H1 (cell line): ENCODE measurements at regions not wholly inside any gene's neighbourhood (a gene's known extent, or its start where the extent isn't known, plus 50 kb on each side); places are given as distances from the start of the nearest gene placed in this dataset.

Experiments
- CTCF ChIA-PET: fragments of 300-600 bp; sonication (Branson Sonifier 250); formaldehyde crosslinking; loops from one replicate; lab custom pipeline; 2021; ENCODE audit not compliant: partially characterized antibody; lab: Charles Lee
- POLR2A ChIA-PET: fragments of 300-600 bp; sonication (Branson Sonifier 250); formaldehyde crosslinking; loops from one replicate; lab custom pipeline; 2021; ENCODE audit warnings: inconsistent platforms; ENCODE audit not compliant: partially characterized antibody; lab: Charles Lee
- DNase-seq, 2 experiments: peaks; one replicate each; pipeline versions ENCODE4 v3.0.0 to v3.0.0-alpha.2; 2010 to 2022; ENCODE audit warnings: low spot score in 2 of 2, low read depth in 1 of 2, mixed read lengths in 1 of 2
- FAIRE-seq: peaks from 2 replicates; lab custom pipeline; 2011; peaks lifted over from hg19 to GRCh38; lab: Jason Lieb, UNC
- H2AFZ ChIP-seq: 2 replicates; pipeline ENCODE4 v1.8.1; 2012; ENCODE audit warnings: low read length, inconsistent platforms
- H2AK5ac ChIP-seq: 2 replicates; pipeline ENCODE4 v1.6.1; 2013; ENCODE audit warnings: low read depth, low read length
- H2BK120ac ChIP-seq: replicated peaks from 2 replicates; pipeline ENCODE3; 2013; ENCODE audit warnings: low read depth, low read length, inconsistent platforms
- H2BK12ac ChIP-seq: 2 replicates; pipeline ENCODE4 v1.6.1; 2013; ENCODE audit warnings: low read depth, low read length
- H2BK15ac ChIP-seq: 2 replicates; pipeline ENCODE4 v1.6.1; 2013; ENCODE audit warnings: low read length
- H2BK20ac ChIP-seq: 2 replicates; pipeline ENCODE4 v1.6.1; 2013; ENCODE audit warnings: low read length
- H2BK5ac ChIP-seq: 2 replicates; pipeline ENCODE4 v1.6.1; 2013; ENCODE audit warnings: low read depth, low read length
- H3K14ac ChIP-seq: 2 replicates; pipeline ENCODE4 v1.6.1; 2013; ENCODE audit warnings: inconsistent platforms; ENCODE audit not compliant: insufficient read length
- H3K18ac ChIP-seq: 2 replicates; pipeline ENCODE4 v1.6.1; 2013; ENCODE audit warnings: low read length; ENCODE audit errors: extremely low read depth
- H3K23ac ChIP-seq: 2 replicates; pipeline ENCODE4 v1.6.1; 2013; ENCODE audit warnings: inconsistent platforms; ENCODE audit not compliant: insufficient read length
- H3K23me2 ChIP-seq: 2 replicates; pipeline ENCODE4 v1.6.1; 2013; ENCODE audit warnings: low read depth, low read length
- H3K27ac ChIP-seq: 2 replicates; pipeline ENCODE4 v1.6.1; 2011; ENCODE audit warnings: low read depth, low read length, inconsistent platforms
- H3K27me3 ChIP-seq, 4 experiments: replicated peaks in 1 of 4; 1 replicate in 1 of 4; 2 replicates in 3 of 4; pipeline versions ENCODE4 v1.6.1 to v1.8.1; 2011 to 2013; ENCODE audit warnings: low read length in 3 of 4, mild to moderate bottlenecking in 3 of 4, inconsistent platforms in 2 of 4, mixed read lengths in 2 of 4, moderate library complexity in 1 of 4; ENCODE audit not compliant: control insufficient read depth in 3 of 4, insufficient read depth in 3 of 4; ENCODE audit errors: extremely low read depth in 1 of 4
- H3K36me3 ChIP-seq, 4 experiments: 2 replicates each; pipeline versions ENCODE4 v1.6.1 to v1.8.1; 2011 to 2013; ENCODE audit warnings: mild to moderate bottlenecking in 4 of 4, low read length in 3 of 4, moderate library complexity in 2 of 4, control low read depth in 1 of 4, inconsistent platforms in 1 of 4; ENCODE audit not compliant: insufficient read depth in 4 of 4, control insufficient read depth in 2 of 4
- H3K4ac ChIP-seq: replicated peaks from 2 replicates; pipeline ENCODE3; 2013; ENCODE audit warnings: low read length, low read depth, mixed read lengths, inconsistent platforms; ENCODE audit not compliant: insufficient read length
- H3K4me1 ChIP-seq, 4 experiments: replicated peaks in 1 of 4; 1 replicate in 1 of 4; 2 replicates in 3 of 4; pipeline versions ENCODE4 v1.6.1 to v1.8.1; 2011 to 2013; ENCODE audit warnings: low read length in 3 of 4, inconsistent platforms in 2 of 4, mixed read lengths in 1 of 4; ENCODE audit not compliant: insufficient read depth in 4 of 4, control insufficient read depth in 3 of 4
- H3K4me2 ChIP-seq, 2 experiments: 2 replicates each; pipeline versions ENCODE4 v1.6.1 to v1.8.1; 2011 to 2013; ENCODE audit warnings: low read depth in 2 of 2, low read length in 2 of 2, control low read depth in 1 of 2, inconsistent platforms in 1 of 2, mild to moderate bottlenecking in 1 of 2; ENCODE audit not compliant: insufficient read depth in 1 of 2
- H3K4me3 ChIP-seq, 4 experiments: fragments of 200-600, 300-600 bp in 1 of 4; sonication (generic), shearing (Covaris generic), sonication (Bioruptor Twin) in 1 of 4; 2 replicates each; pipeline versions ENCODE4 v1.5.1 to v1.8.1; 2011 to 2016; ENCODE audit warnings: low read length in 4 of 4, low read depth in 3 of 4, control low read depth in 2 of 4, inconsistent platforms in 2 of 4, mild to moderate bottlenecking in 2 of 4, mixed read lengths in 1 of 4, moderate library complexity in 1 of 4; ENCODE audit not compliant: insufficient read depth in 2 of 4; ENCODE audit errors: extremely low read depth in 1 of 4
- H3K56ac ChIP-seq: replicated peaks from 2 replicates; pipeline ENCODE3; 2013; ENCODE audit warnings: low read depth, mild to moderate bottlenecking, mixed read lengths, low read length, inconsistent platforms; ENCODE audit not compliant: insufficient read length
- H3K79me1 ChIP-seq: 2 replicates; pipeline ENCODE4 v1.6.1; 2013; ENCODE audit warnings: low read depth, low read length, control low read depth
- H3K79me2 ChIP-seq, 2 experiments: 2 replicates each; pipeline versions ENCODE4 v1.6.1 to v1.8.1; 2012 to 2013; ENCODE audit warnings: low read length in 2 of 2, mild to moderate bottlenecking in 2 of 2, inconsistent platforms in 1 of 2; ENCODE audit not compliant: insufficient read depth in 2 of 2, control insufficient read depth in 1 of 2
- H3K9ac ChIP-seq, 4 experiments: replicated peaks in 1 of 4; 1 replicate in 1 of 4; 2 replicates in 3 of 4; pipeline versions ENCODE4 v1.6.1 to v1.8.1; 2011 to 2013; ENCODE audit warnings: low read depth in 3 of 4, low read length in 3 of 4, control low read depth in 2 of 4, mild to moderate bottlenecking in 2 of 4, moderate library complexity in 2 of 4, inconsistent platforms in 1 of 4; ENCODE audit errors: extremely low read depth in 1 of 4
- H3K9me3 ChIP-seq, 2 experiments: 2 replicates each; pipeline versions ENCODE4 v1.6.1 to v1.8.1; 2012 to 2013; ENCODE audit warnings: mild to moderate bottlenecking in 2 of 2, moderate library complexity in 2 of 2, control low read depth in 1 of 2, inconsistent platforms in 1 of 2, low read depth in 1 of 2, low read length in 1 of 2, mixed read lengths in 1 of 2; ENCODE audit not compliant: insufficient read depth in 2 of 2
- H4K20me1 ChIP-seq, 2 experiments: replicated peaks in 1 of 2; 2 replicates each; pipeline versions ENCODE3 to v1.8.1; 2011 to 2013; ENCODE audit warnings: inconsistent platforms in 2 of 2, low read length in 2 of 2, mild to moderate bottlenecking in 1 of 2; ENCODE audit not compliant: insufficient read depth in 2 of 2, control insufficient read depth in 1 of 2
- H4K5ac ChIP-seq: 2 replicates; pipeline ENCODE4 v1.6.1; 2013; ENCODE audit warnings: low read length, low read depth, mixed read lengths, inconsistent platforms; ENCODE audit not compliant: insufficient read length
- H4K8ac ChIP-seq: 2 replicates; pipeline ENCODE4 v1.8.0; 2013; ENCODE audit warnings: mild to moderate bottlenecking, moderate library complexity, low read length, inconsistent platforms; ENCODE audit not compliant: insufficient read depth; ENCODE audit errors: extremely low read depth
- H4K91ac ChIP-seq: replicated peaks from 2 replicates; pipeline ENCODE3; 2013; ENCODE audit warnings: low read length, mixed read lengths, inconsistent platforms; ENCODE audit not compliant: insufficient read length
- ATF3 ChIP-seq: IDR thresholded peaks from 2 replicates; pipeline ENCODE4 v1.6.1; 2011; ENCODE audit warnings: low read depth, mild to moderate bottlenecking, low read length; ENCODE audit not compliant: insufficient read depth
- BACH1 ChIP-seq: IDR thresholded peaks from 2 replicates; pipeline ENCODE4 v1.6.1; 2012; ENCODE audit warnings: low read length, improper control_type of control experiment
- CREB1 ChIP-seq: IDR thresholded peaks from 2 replicates; pipeline ENCODE4 v1.6.1; 2012; ENCODE audit warnings: inconsistent platforms
- KDM4A ChIP-seq: IDR thresholded peaks from one replicate; pipeline ENCODE4 v1.7.1; 2012; ENCODE audit warnings: low read depth, mild to moderate bottlenecking, moderate library complexity, low read length, inconsistent platforms; ENCODE audit not compliant: severe bottlenecking
- PHF8 ChIP-seq: fragments of 200-600 bp; sonication (generic); conservative IDR thresholded peaks from 2 replicates; pipeline ENCODE4 v1.7.1; 2012; ENCODE audit warnings: low read depth, mild to moderate bottlenecking, inconsistent platforms, low read length, moderate library complexity
- SIN3A ChIP-seq, 2 experiments: IDR thresholded peaks in 1 of 2; conservative IDR thresholded peaks in 1 of 2; 2 replicates each; pipeline ENCODE4 v1.6.1; 2011 to 2012; ENCODE audit warnings: low read length in 2 of 2, improper control_type of control experiment in 1 of 2, low read depth in 1 of 2, mild to moderate bottlenecking in 1 of 2
- SIX5 ChIP-seq: IDR thresholded peaks from 2 replicates; pipeline ENCODE4 v1.6.1; 2011; ENCODE audit warnings: mild to moderate bottlenecking, low read depth, low read length
- SP1 ChIP-seq: IDR thresholded peaks from 2 replicates; pipeline ENCODE4 v1.6.1; 2011; ENCODE audit warnings: low read depth, low read length
- SUZ12 ChIP-seq: fragments of 200-600 bp; sonication (generic); IDR thresholded peaks from 2 replicates; pipeline ENCODE4 v1.6.1; 2012; ENCODE audit warnings: mild to moderate bottlenecking, inconsistent platforms, low read length, moderate library complexity, mixed read lengths
- TCF12 ChIP-seq: IDR thresholded peaks from 2 replicates; pipeline ENCODE4 v1.6.1; 2011; ENCODE audit warnings: low read depth, mild to moderate bottlenecking, low read length
- TEAD4 ChIP-seq: IDR thresholded peaks from 2 replicates; pipeline ENCODE4 v1.6.1; 2012; ENCODE audit warnings: low read depth, low read length, inconsistent platforms, mixed read lengths
- USF2 ChIP-seq: IDR thresholded peaks from 2 replicates; pipeline ENCODE4 v1.6.1; 2011; ENCODE audit warnings: low read length, improper control_type of control experiment
- WGBS, 2 experiments: shearing (Covaris generic) in 1 of 2; methylation state at CpG; one replicate each; pipeline versions ENCODE4 v1.1.6 to v1.1.7; 2013 to 2015; ENCODE audit warnings: low lambda C conversion rate in 2 of 2, mixed read lengths in 2 of 2, inconsistent platforms in 1 of 2, low coverage in 1 of 2, missing lambda C conversion rate in 1 of 2; ENCODE audit not compliant: insufficient replicate concordance in 2 of 2, insufficient coverage in 1 of 2, insufficient read length in 1 of 2; ENCODE audit errors: extremely low coverage in 1 of 2, missing lambda C conversion rate in 1 of 2; 5-methylcytosine and 5-hydroxymethylcytosine counted together

GRCh38 chr9:115616666-115617239 lies 498.8 kb upstream of the TNC start:
- Histone ChIP-seq H3K56ac (no peak overlapping the region), H3K36me3 (no peaks in the 10 kb centered on the region), H3K4me1 (no peaks in the 10 kb centered on the region), H3K9ac (no peak overlapping the region), H3K23me2 (no peaks in the 10 kb centered on the region), H4K20me1 (no peaks in the 10 kb centered on the region), H4K5ac (no peak overlapping the region), H2BK20ac (no peak overlapping the region), H2BK5ac (no peak overlapping the region), H2BK15ac (no peak overlapping the region), H3K4me2 (no peak overlapping the region), H2BK12ac (no peak overlapping the region), H4K8ac (no peak overlapping the region), H3K4me3 (no peak overlapping the region), H3K14ac (no peak overlapping the region), H3K79me2 (no peaks in the 10 kb centered on the region), H2AK5ac (no peak overlapping the region), H3K23ac (no peak overlapping the region), H3K27me3 (no peaks in the 10 kb centered on the region), H4K91ac (no peak overlapping the region), H3K79me1 (no peaks in the 10 kb centered on the region), H2BK120ac (no peak overlapping the region), H3K4ac (no peak overlapping the region), H2AFZ (no peak overlapping the region), H3K27ac (no peak overlapping the region), H3K9me3 (no peaks in the 10 kb centered on the region), H3K18ac (no peak overlapping the region)
- ChIA-PET POLR2A (no interaction called here), CTCF (interaction anchor here (1.3 to 1.6 kb wide), 3 partner anchors 9 to 25 kb away, joined by 3 to 5 read pairs (median 5); no protein-coding TSS in a partner anchor)
- FAIRE-seq = no peak
- 88% methylated on average over 2 of the region's 2 CpGs; no CpG with 5 or more reads in 1 of the 2 experiments for WGBS, 2 experiments
- no peak for DNase-seq
- TF ChIP-seq TCF12 = no peak
- TF ChIP-seq CREB1 = no peak
- no peak for TF ChIP-seq SIX5
- TF ChIP-seq TEAD4 = no peak
- TF ChIP-seq BACH1 = no peak
- TF ChIP-seq USF2 = no peak
- no peak for TF ChIP-seq SUZ12
- TF ChIP-seq KDM4A = no peak
- TF ChIP-seq SIN3A (conservative IDR thresholded peaks at IDR 0.05 in 1 of 2, IDR thresholded peaks at IDR 0.05 in 1 of 2; ENCODE audit: low read depth in 1 of 2, low read length in 2 of 2) = no peak
- TF ChIP-seq PHF8 = no peak
- TF ChIP-seq SP1 = no peak
- no peak for TF ChIP-seq ATF3
